Uterus (tissue), 3 donors: ENCODE measurements at regions not wholly inside any gene's neighbourhood (a gene's known extent, or its start where the extent isn't known, plus 50 kb on each side); places are given as distances from the start of the nearest gene placed in this dataset.

ENCODE experiments used
- DNase-seq, 2 donors: peaks; one replicate each; pipeline ENCODE4 v3.0.0-alpha.2; 2019 to 2020
- H3K27ac ChIP-seq, 2 donors: fragments of 200-600 bp; sonication (generic); 1 replicate in 1 of 2; 2 replicates in 1 of 2; pipeline ENCODE4 v1.5.1; 2016 to 2018
- H3K27me3 ChIP-seq, 2 donors: fragments of 200-600 bp; sonication (generic); one replicate each; pipeline ENCODE4 v1.5.1; 2018 to 2019; ENCODE audit warnings: control low read depth in 1 of 2
- H3K36me3 ChIP-seq, 2 donors: fragments of 200-600 bp; sonication (generic); one replicate each; pipeline ENCODE4 v1.5.1; 2019; ENCODE audit warnings: control low read depth in 1 of 2
- H3K4me1 ChIP-seq, 2 donors: fragments of 200-600 bp; sonication (generic); one replicate each; pipeline ENCODE4 v1.5.1; 2018 to 2019; ENCODE audit warnings: control low read depth in 1 of 2
- H3K4me3 ChIP-seq, 2 donors: fragments of 200-600 bp; sonication (generic); 1 replicate in 1 of 2; 2 replicates in 1 of 2; pipeline ENCODE4 v1.5.1; 2018 to 2019; ENCODE audit warnings: mild to moderate bottlenecking in 1 of 2
- H3K9me3 ChIP-seq, 2 donors: fragments of 200-600 bp; sonication (generic); one replicate each; pipeline ENCODE4 v1.5.1; 2019; ENCODE audit warnings: control low read depth in 1 of 2
- POLR2A ChIP-seq, 2 donors: fragments of 450-650 bp; IDR thresholded peaks; one replicate each; pipeline ENCODE4 v1.6.1; 2016; ENCODE audit warnings: antibody characterized with exemption in 2 of 2, mild to moderate bottlenecking in 1 of 2, moderate library complexity in 1 of 2
- intact Hi-C: fragments of 100-400 bp; cut with DNase I; formaldehyde crosslinking; loops from one replicate; pipeline ENCODE4 v1.15.1; 2023; ENCODE audit warnings: low total_unique reads
- TF ChIP-seq, protein P1 (sequence below), 4 experiments: fragments of 200-600 bp in 2 of 4; fragments of 450-650 bp in 2 of 4; sonication (generic) in 2 of 4; IDR thresholded peaks; one replicate each; pipeline ENCODE4 v1.5.1; 2016 to 2019; ENCODE audit warnings: antibody characterized with exemption in 4 of 4, mild to moderate bottlenecking in 2 of 4, moderate library complexity in 1 of 4
- donor health status: DM: yes; HTN: yes; CAD: no.

DNA sequence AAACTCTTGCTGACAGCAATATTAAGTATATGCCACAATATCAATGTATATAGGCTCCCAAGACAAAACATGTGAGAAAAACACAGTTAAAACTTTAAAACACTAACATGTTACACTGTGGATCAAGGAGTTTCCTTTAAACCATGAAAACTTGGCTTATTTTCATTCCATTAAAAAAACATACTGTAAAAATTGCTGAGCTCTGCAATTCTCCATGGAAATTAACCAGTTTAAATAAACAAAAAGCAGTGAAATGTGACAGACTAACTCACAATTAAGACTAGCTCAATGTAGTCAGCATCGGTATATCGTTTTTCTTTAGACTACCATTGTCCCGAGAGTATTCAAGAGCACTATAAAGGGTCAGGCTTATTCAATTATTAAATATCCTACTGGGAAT is 930.5 kb upstream of the SLITRK1 start:
- H3K27me3 ChIP-seq = no peaks in the 10 kb centered on the region
- intact Hi-C loops = no loop called here
- H3K27ac ChIP-seq = no peak overlapping the region
- TF ChIP-seq, protein P1, sequence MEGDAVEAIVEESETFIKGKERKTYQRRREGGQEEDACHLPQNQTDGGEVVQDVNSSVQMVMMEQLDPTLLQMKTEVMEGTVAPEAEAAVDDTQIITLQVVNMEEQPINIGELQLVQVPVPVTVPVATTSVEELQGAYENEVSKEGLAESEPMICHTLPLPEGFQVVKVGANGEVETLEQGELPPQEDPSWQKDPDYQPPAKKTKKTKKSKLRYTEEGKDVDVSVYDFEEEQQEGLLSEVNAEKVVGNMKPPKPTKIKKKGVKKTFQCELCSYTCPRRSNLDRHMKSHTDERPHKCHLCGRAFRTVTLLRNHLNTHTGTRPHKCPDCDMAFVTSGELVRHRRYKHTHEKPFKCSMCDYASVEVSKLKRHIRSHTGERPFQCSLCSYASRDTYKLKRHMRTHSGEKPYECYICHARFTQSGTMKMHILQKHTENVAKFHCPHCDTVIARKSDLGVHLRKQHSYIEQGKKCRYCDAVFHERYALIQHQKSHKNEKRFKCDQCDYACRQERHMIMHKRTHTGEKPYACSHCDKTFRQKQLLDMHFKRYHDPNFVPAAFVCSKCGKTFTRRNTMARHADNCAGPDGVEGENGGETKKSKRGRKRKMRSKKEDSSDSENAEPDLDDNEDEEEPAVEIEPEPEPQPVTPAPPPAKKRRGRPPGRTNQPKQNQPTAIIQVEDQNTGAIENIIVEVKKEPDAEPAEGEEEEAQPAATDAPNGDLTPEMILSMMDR (IDR thresholded peaks at IDR 0.05) = no peak
- TF ChIP-seq POLR2A (IDR thresholded peaks at IDR 0.05) = no peak
- no peak for DNase-seq
- no peaks in the 10 kb centered on the region for H3K9me3 ChIP-seq
- H3K4me1 ChIP-seq = no peaks in the 10 kb centered on the region
- H3K4me3 ChIP-seq = no peak overlapping the region
- H3K36me3 ChIP-seq = no peaks in the 10 kb centered on the region

DNA sequence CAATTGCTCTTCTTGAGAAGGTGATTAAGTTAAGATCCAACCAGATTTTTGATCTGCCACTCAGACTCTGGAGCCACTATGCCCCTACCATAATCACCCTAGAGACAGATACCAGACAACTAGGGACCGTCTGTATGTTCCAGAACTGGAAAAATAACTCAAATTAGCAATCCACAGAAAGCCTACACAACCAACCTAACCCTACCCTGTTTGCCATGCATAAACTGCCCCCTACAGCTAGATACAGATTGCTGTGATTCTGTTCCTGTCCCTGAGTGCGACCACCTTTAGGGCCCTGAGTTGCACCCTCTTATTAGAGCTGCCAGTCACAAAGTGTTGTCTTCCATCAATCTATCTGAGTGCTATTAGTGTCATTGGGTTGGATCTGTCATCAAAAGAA is 929.8 kb upstream of the SLITRK1 start:
- H3K4me3 ChIP-seq = no peak overlapping the region
- no peak for DNase-seq

DNA sequence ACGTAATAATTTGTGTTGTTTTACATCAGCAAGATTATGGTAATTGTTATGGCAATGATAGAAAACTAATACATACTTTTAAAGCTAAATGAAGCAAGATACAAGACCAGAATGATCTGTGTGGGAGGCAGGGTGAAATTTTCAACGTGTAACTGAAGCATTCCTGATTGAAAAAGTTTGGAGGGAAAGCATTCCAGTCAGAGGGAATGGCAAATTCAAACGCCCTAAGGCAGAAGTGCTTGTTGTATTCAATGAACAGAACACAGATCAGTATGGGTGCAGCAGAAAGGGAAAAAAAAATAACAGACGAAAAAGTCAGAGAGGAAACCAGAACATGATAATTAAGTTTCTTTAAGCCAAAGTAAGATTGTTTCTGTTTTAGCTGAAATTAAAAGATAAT is 928.5 kb upstream of the SLITRK1 start:
- no peak overlapping the region for H3K27ac ChIP-seq
- H3K27me3 ChIP-seq = no peaks in the 10 kb centered on the region
- TF ChIP-seq, protein P1 (IDR thresholded peaks at IDR 0.05) = no peak
- TF ChIP-seq POLR2A (IDR thresholded peaks at IDR 0.05) = no peak
- intact Hi-C loops = no loop called here
- H3K36me3 ChIP-seq = no peaks in the 10 kb centered on the region
- H3K4me1 ChIP-seq = no peaks in the 10 kb centered on the region
- DNase-seq = no peak
- H3K4me3 ChIP-seq = no peak overlapping the region
- H3K9me3 ChIP-seq = no peaks in the 10 kb centered on the region

More for the DNA sequence above, 929.8 kb upstream of the SLITRK1 start:
- intact Hi-C loops = no loop called here
- TF ChIP-seq, protein P1 (IDR thresholded peaks at IDR 0.05) = no peak
- no peak for TF ChIP-seq POLR2A (IDR thresholded peaks at IDR 0.05)
- Histone ChIP-seq H3K27ac (no peak overlapping the region), H3K27me3 (no peaks in the 10 kb centered on the region), H3K36me3 (no peaks in the 10 kb centered on the region), H3K9me3 (no peaks in the 10 kb centered on the region), H3K4me1 (no peaks in the 10 kb centered on the region)

DNA sequence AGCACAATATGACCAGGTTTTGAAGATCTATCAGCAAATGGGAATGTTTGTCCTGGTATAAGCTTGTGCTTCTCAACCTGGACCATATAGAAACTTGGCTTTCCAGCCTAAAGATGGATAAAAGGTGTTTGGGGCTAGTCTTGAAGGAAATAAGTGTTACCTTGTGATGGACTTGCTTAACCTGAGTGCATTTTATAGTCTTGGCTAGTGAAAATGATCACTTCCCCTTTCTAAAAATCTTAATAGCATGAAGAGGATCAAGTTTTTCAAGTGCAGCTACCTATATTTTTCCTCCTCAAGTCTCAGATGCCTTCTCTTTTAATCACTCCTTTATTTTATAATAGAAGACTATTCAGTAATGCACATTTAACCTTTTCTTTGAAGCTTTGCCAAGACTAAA is 919.8 kb upstream of the SLITRK1 start:
- Histone ChIP-seq H3K36me3 (no peaks in the 10 kb centered on the region), H3K27ac (no peak overlapping the region), H3K9me3 (no peaks in the 10 kb centered on the region), H3K27me3 (no peaks in the 10 kb centered on the region), H3K4me1 (no peaks in the 10 kb centered on the region), H3K4me3 (no peak overlapping the region)
- intact Hi-C loops = no loop called here
- TF ChIP-seq POLR2A (IDR thresholded peaks at IDR 0.05) = no peak
- TF ChIP-seq, protein P1 (IDR thresholded peaks at IDR 0.05) = no peak
- DNase-seq = no peak

DNA sequence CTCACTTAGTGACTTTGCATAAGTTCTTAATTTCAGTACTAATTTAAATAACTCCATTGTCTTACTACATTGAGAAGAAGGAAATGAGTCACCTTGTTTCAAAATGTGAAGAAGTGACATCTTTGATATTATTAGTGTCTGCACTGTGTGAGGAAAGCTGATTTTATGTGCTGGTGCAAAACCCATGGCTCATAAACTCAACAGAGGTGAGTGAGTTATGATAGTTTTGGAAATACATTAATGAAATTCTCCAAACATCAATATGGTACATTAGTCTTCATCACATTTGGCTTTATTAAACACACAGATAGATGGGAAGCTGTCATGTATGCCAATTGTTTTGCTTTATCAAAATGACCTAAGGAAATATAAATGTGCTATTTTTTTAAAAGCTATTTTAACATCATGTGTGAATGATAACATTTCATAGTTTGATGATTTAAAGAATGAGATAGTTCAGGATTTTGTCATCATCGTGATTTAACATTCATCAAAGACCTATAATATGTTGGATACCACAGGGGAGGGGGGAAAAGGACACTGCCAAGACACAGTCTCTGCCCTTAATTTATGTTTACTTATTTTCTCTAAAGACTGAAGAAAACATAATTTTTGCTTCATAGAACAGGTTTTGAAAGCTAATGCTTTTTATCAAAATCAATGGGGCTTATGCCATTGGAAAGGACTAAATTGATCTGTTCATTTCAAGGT is 902.3 kb upstream of the SLITRK1 start:
- H3K27me3 ChIP-seq = no peaks in the 10 kb centered on the region
- no peak for TF ChIP-seq POLR2A (IDR thresholded peaks at IDR 0.05)
- TF ChIP-seq, protein P1 (IDR thresholded peaks at IDR 0.05) = no peak
- intact Hi-C loops = no loop called here
- no peaks in the 10 kb centered on the region for H3K4me1 ChIP-seq
- no peak for DNase-seq
- H3K9me3 ChIP-seq = no peaks in the 10 kb centered on the region
- no peak overlapping the region for H3K4me3 ChIP-seq
- H3K36me3 ChIP-seq = no peaks in the 10 kb centered on the region
- H3K27ac ChIP-seq = no peak overlapping the region
